Adipose tissue (tissue), 3 donors: ENCODE measurements at regions not wholly inside any gene's neighbourhood (a gene's known extent, or its start where the extent isn't known, plus 50 kb on each side); places are given as distances from the start of the nearest gene placed in this dataset.

ENCODE experiments used
- H3K27ac ChIP-seq: one replicate; pipeline ENCODE4 v1.5.1; 2013; ENCODE audit warnings: low read depth, low read length
- WGBS, 3 donors: extraction: QIAGEN DNeasy Blood & Tissue Kit; methylation state at CpG; one replicate each; pipeline ENCODE4 v1.1.7; 2013; 5-methylcytosine and 5-hydroxymethylcytosine counted together
- donor health status: healthy with polysubstance abuse.
- donor health status: Bipolar disorder and iron deficiency.
- donor health status: healthy.

- H3K27ac ChIP-seq = no peak overlapping the region
- WGBS, 3 donors = 57 to 82% (median 62%) methylated on average over 2 of the region's 2 CpGs
These were observed 184.4 kb upstream of the EEA1 start for GRCh38 chr12:93113317-93114006.

- no peak overlapping the region for H3K27ac ChIP-seq
- 49 to 57% (median 51%) methylated on average over 6 of the region's 6 CpGs for WGBS, 3 donors
These were observed 186.1 kb upstream of the EEA1 start for GRCh38 chr12:93115198-93115601.

- H3K27ac ChIP-seq = no peak overlapping the region
- 43 to 63% (median 55%) methylated on average over 4 of the region's 4 CpGs for WGBS, 3 donors
These were observed 186.6 kb upstream of the EEA1 start for GRCh38 chr12:93115646-93116045.

- 86 to 94% (median 94%) methylated on average over 4 of the region's 4 CpGs for WGBS, 3 donors
- no peak overlapping the region for H3K27ac ChIP-seq
These were observed 187.5 kb upstream of the EEA1 start for GRCh38 chr12:93116632-93117031.

GRCh38 chr12:93121729-93122488 lies 192.8 kb upstream of the EEA1 start:
- no peak overlapping the region for H3K27ac ChIP-seq

GRCh38 chr12:93122569-93123091 lies 193.5 kb upstream of the EEA1 start:
- H3K27ac ChIP-seq = no peak overlapping the region
- WGBS, 3 donors = 42 to 56% (median 43%) methylated on average over 5 of the region's 5 CpGs

More at GRCh38 chr12:93121729-93122488, 192.8 kb upstream of the EEA1 start:
- WGBS, 3 donors = 64 to 67% (median 64%) methylated on average over 4 of the region's 4 CpGs

- H3K27ac ChIP-seq = no peak overlapping the region
- WGBS, 3 donors = 89 to 100% (median 91%) methylated on average over 1 of the region's 1 CpG
These were observed 196.0 kb upstream of the EEA1 start for GRCh38 chr12:93125126-93125525.

- 93 to 100% (median 98%) methylated on average over 2 of the region's 2 CpGs for WGBS, 3 donors
- H3K27ac ChIP-seq = no peak overlapping the region
These were observed 197.0 kb upstream of the EEA1 start for GRCh38 chr12:93126069-93126474.

- no peak overlapping the region for H3K27ac ChIP-seq
- 61 to 93% (median 90%) methylated on average over 7 of the region's 7 CpGs for WGBS, 3 donors
These were observed 198.0 kb upstream of the EEA1 start for GRCh38 chr12:93127107-93127560.

GRCh38 chr12:93127582-93128331 lies 198.7 kb upstream of the EEA1 start:
- 50 to 57% (median 56%) methylated on average over 16 of the region's 16 CpGs for WGBS, 3 donors
- H3K27ac ChIP-seq = no peak overlapping the region

GRCh38 chr12:93128332-93128707 lies 199.2 kb upstream of the EEA1 start:
- 72 to 94% (median 92%) methylated on average over 6 of the region's 6 CpGs for WGBS, 3 donors
- no peak overlapping the region for H3K27ac ChIP-seq

GRCh38 chr12:93130366-93131054 lies 201.4 kb upstream of the EEA1 start:
- 58 to 85% (median 66%) methylated on average over 4 of the region's 4 CpGs for WGBS, 3 donors
- H3K27ac ChIP-seq = no peak overlapping the region

GRCh38 chr12:93133361-93133760 lies 204.3 kb upstream of the EEA1 start:
- H3K27ac ChIP-seq = no peak overlapping the region

GRCh38 chr12:93134175-93134890 lies 205.2 kb upstream of the EEA1 start:
- no peak overlapping the region for H3K27ac ChIP-seq
- 77 to 90% (median 89%) methylated on average over 6 of the region's 6 CpGs for WGBS, 3 donors

More at GRCh38 chr12:93133361-93133760, 204.3 kb upstream of the EEA1 start:
- 93 to 96% (median 94%) methylated on average over 5 of the region's 5 CpGs for WGBS, 3 donors

GRCh38 chr12:93134893-93135285 lies 205.8 kb upstream of the EEA1 start:
- 65 to 90% (median 67%) methylated on average over 3 of the region's 3 CpGs for WGBS, 3 donors

GRCh38 chr12:93135286-93136239 lies 206.5 kb upstream of the EEA1 start:
- H3K27ac ChIP-seq = no peak overlapping the region
- WGBS, 3 donors = 66 to 71% (median 68%) methylated on average over 6 of the region's 6 CpGs

More at GRCh38 chr12:93134893-93135285, 205.8 kb upstream of the EEA1 start:
- H3K27ac ChIP-seq = no peak overlapping the region
